ENCODE measurements at regions not wholly inside any gene's neighbourhood (a gene's known extent, or its start where the extent isn't known, plus 50 kb on each side); places are given as distances from the start of the nearest gene placed in this dataset.
"Not testable (repeated sequence)": the region's sequence is repeated elsewhere in the genome, so short reads cannot be mapped to it uniquely, and the experiment has no call there.

DNA sequence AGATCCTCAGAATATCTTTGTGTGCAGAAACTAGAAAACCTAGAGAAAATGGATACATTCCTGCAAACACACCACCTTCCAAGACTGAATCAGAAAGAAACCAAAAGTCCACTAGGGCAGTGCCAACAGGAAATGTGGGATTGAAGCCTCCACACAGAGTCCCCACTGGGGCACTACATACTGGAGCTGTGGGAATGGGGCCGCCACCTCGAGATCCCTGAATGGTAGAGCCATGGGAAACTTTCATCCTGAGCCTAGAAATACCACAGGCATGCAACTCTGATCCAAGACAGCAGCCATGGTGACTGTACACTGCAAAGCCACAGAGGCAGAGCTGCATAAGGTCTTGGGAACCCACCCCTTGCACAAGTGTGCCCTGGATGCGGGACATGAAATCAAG is 4465.5 kb upstream of the OR11H1 start:
- not testable (repeated sequence) for H3K4me3 Mint-ChIP-seq; DNase-seq; H3K4me1 Mint-ChIP-seq (ENCODE audit: low read depth in 2 of 2); H3K27me3 Mint-ChIP-seq; H3K27ac Mint-ChIP-seq; H3K36me3 Mint-ChIP-seq (ENCODE audit: insufficient read depth); ATAC-seq (replicated peaks)
- H3K9me3 Mint-ChIP-seq: peaks cover 38 to 48% of the 10 kb centered on the region in 2 donors

- DNase-seq; H3K27me3 Mint-ChIP-seq; H3K4me1 Mint-ChIP-seq (ENCODE audit: low read depth in 2 of 2); H3K4me3 Mint-ChIP-seq; H3K36me3 Mint-ChIP-seq (ENCODE audit: insufficient read depth); H3K27ac Mint-ChIP-seq; ATAC-seq (replicated peaks): not testable (repeated sequence)
- peaks cover 40 to 55% of the 10 kb centered on the region in 2 donors for H3K9me3 Mint-ChIP-seq
Measured at GRCh38 chr22:11063022-11063685, 4464.8 kb upstream of the OR11H1 start.

GRCh38 chr22:11065210-11065609 is 4462.8 kb upstream of the OR11H1 start:
- DNase-seq; H3K27ac Mint-ChIP-seq; H3K4me1 Mint-ChIP-seq (ENCODE audit: low read depth in 2 of 2); H3K27me3 Mint-ChIP-seq; ATAC-seq (replicated peaks); H3K4me3 Mint-ChIP-seq; H3K36me3 Mint-ChIP-seq (ENCODE audit: insufficient read depth): not testable (repeated sequence)
- peaks cover 40 to 50% of the 10 kb centered on the region in 2 donors for H3K9me3 Mint-ChIP-seq

GRCh38 chr22:11065876-11066457 is 4462.0 kb upstream of the OR11H1 start:
- not testable (repeated sequence) for H3K27me3 Mint-ChIP-seq; H3K4me1 Mint-ChIP-seq (ENCODE audit: low read depth in 2 of 2); ATAC-seq (replicated peaks); H3K36me3 Mint-ChIP-seq (ENCODE audit: insufficient read depth); DNase-seq; H3K4me3 Mint-ChIP-seq; H3K27ac Mint-ChIP-seq
- peaks cover 40 to 50% of the 10 kb centered on the region in 2 donors for H3K9me3 Mint-ChIP-seq

- DNase-seq (no peak), ATAC-seq (replicated peaks) (no peak)
- no peaks in the 10 kb centered on the region for H3K27me3 Mint-ChIP-seq
- H3K27ac Mint-ChIP-seq: no peak overlapping the region
- H3K4me1 Mint-ChIP-seq (ENCODE audit: low read depth in 2 of 2): peaks cover 0 to 4% of the 10 kb centered on the region in 2 donors
- no peaks in the 10 kb centered on the region for H3K36me3 Mint-ChIP-seq (ENCODE audit: insufficient read depth)
- H3K4me3 Mint-ChIP-seq: no peak overlapping the region
- peaks cover 40 to 50% of the 10 kb centered on the region in 2 donors for H3K9me3 Mint-ChIP-seq
Measured at GRCh38 chr22:11066458-11067285, 4461.3 kb upstream of the OR11H1 start.

- not testable (repeated sequence) for H3K4me1 Mint-ChIP-seq (ENCODE audit: low read depth in 2 of 2); H3K27ac Mint-ChIP-seq; H3K27me3 Mint-ChIP-seq; H3K4me3 Mint-ChIP-seq; DNase-seq; H3K36me3 Mint-ChIP-seq (ENCODE audit: insufficient read depth); ATAC-seq (replicated peaks)
- H3K9me3 Mint-ChIP-seq: peaks cover 40 to 50% of the 10 kb centered on the region in 2 donors
Measured at GRCh38 chr22:11067286-11067871, 4460.6 kb upstream of the OR11H1 start.

DNA sequence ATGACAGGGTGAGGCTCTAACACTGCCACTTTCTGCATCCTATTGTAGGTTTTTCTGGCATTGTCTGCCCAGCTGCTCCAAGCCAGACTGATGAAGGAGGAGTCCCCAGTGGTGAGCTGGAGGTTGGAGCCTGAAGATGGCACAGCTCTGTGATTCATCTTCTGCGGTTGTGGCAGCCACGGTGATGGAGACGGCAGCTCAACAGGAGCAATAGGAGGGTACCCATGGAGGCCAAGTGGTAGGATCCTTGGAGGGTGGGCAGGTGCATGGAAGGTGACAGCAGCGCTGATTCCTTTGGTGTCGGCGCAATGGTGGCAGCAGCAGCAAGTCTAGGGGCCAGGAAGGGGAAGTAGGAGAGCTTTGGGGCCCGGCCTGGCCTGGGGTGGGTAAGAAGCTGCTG is 4460.1 kb upstream of the OR11H1 start:
- H3K27ac Mint-ChIP-seq; H3K36me3 Mint-ChIP-seq (ENCODE audit: insufficient read depth); H3K4me1 Mint-ChIP-seq (ENCODE audit: low read depth in 2 of 2); H3K27me3 Mint-ChIP-seq; H3K4me3 Mint-ChIP-seq; DNase-seq; ATAC-seq (replicated peaks): not testable (repeated sequence)
- peaks cover 39 to 47% of the 10 kb centered on the region in 2 donors for H3K9me3 Mint-ChIP-seq

DNA sequence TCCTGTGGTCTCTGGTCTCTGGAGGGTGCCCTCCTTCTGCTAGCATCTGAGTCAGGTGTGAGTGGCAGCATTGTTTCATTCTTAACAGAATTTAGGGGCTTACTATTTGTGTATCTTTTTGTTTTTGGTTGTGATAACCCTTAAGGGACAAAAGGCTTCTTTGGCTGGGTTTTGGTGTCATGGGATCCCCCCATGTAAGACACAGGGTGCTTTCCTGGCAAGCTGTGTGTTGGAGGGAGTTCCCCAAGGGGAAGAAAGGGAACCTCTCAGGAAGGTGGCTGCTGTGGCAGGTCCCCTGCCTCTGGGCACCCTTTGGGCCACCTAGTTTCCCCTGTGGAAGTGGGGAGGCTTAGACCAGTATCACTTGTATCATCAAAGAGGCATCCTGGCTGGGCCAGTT is 4459.6 kb upstream of the OR11H1 start:
- H3K4me1 Mint-ChIP-seq (ENCODE audit: low read depth in 2 of 2); H3K4me3 Mint-ChIP-seq; ATAC-seq (replicated peaks); H3K27me3 Mint-ChIP-seq; DNase-seq; H3K36me3 Mint-ChIP-seq (ENCODE audit: insufficient read depth); H3K27ac Mint-ChIP-seq: not testable (repeated sequence)
- peaks cover 34 to 42% of the 10 kb centered on the region in 2 donors for H3K9me3 Mint-ChIP-seq
